Testis (tissue), 2 donors: ENCODE measurements at regions not wholly inside any gene's neighbourhood (a gene's known extent, or its start where the extent isn't known, plus 50 kb on each side); places are given as distances from the start of the nearest gene placed in this dataset.

Source experiments
- DNase-seq: peaks from one replicate; pipeline ENCODE4 v3.0.0-alpha.2; 2019
- H3K27ac ChIP-seq, 2 donors: fragments of 200-600 bp; sonication (generic); one replicate each; pipeline ENCODE4 v1.5.1; 2019
- H3K27me3 ChIP-seq: fragments of 200-600 bp; sonication (generic); one replicate; pipeline ENCODE4 v1.5.1; 2019
- H3K36me3 ChIP-seq: fragments of 200-600 bp; sonication (generic); one replicate; pipeline ENCODE4 v1.5.1; 2017; ENCODE audit warnings: low read depth; ENCODE audit errors: missing control alignments
- H3K4me1 ChIP-seq: fragments of 200-600 bp; sonication (generic); one replicate; pipeline ENCODE4 v1.5.1; 2019
- H3K4me3 ChIP-seq, 2 donors: fragments of 200-600 bp; sonication (generic); one replicate each; pipeline ENCODE4 v1.5.1; 2017 to 2019
- H3K9me3 ChIP-seq: fragments of 200-600 bp; sonication (generic); one replicate; pipeline ENCODE4 v1.5.1; 2017
- POLR2A ChIP-seq: fragments of 450-650 bp; IDR thresholded peaks from one replicate; pipeline ENCODE4 v1.6.1; 2017; ENCODE audit warnings: antibody characterized with exemption, mild to moderate bottlenecking, moderate library complexity
- WGBS, 2 donors: methylation state at CpG; one replicate each; pipeline ENCODE4 v1.1.5; 2018; 5-methylcytosine and 5-hydroxymethylcytosine counted together
- intact Hi-C: fragments of 100-400 bp; cut with DNase I; formaldehyde crosslinking; loops from one replicate; pipeline ENCODE4 v1.15.1; 2023; ENCODE audit warnings: low total_unique reads
- TF ChIP-seq, protein P1 (sequence below), 3 experiments: fragments of 450-650 bp in 2 of 3; fragments of 200-600 bp in 1 of 3; sonication (generic) in 1 of 3; IDR thresholded peaks; one replicate each; pipeline ENCODE4 v1.5.1; 2016 to 2019; ENCODE audit warnings: antibody characterized with exemption in 3 of 3, mild to moderate bottlenecking in 2 of 3, moderate library complexity in 1 of 3

DNA sequence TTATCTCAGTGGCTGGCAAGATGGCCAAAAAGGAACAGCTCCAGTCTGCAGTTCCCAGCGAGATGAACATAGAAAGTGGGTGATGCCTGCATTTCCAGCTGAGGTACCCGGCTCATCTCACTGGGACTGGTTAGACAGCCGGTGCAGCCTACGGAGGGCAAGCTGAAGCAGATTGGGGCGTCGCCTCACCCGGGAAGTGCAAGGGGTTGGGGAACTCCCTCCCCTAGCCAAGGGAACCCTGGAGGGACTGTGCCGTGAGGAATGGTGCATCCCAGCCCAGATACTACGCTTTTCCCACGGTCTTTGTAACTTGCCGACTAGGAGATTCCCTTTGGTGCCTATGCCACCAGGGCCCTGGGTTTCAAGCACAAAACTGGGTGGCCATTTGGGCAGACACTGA, 324.7 kb downstream of the GJA1 start:
- Histone ChIP-seq H3K4me1 (no peaks in the 10 kb centered on the region), H3K9me3 (no peaks in the 10 kb centered on the region), H3K36me3 (no peaks in the 10 kb centered on the region), H3K4me3 (no peak overlapping the region), H3K27me3 (no peaks in the 10 kb centered on the region), H3K27ac (no peak overlapping the region)
- no peak for DNase-seq
- intact Hi-C loops = no loop called here
- TF ChIP-seq POLR2A = no peak
- TF ChIP-seq, protein P1, sequence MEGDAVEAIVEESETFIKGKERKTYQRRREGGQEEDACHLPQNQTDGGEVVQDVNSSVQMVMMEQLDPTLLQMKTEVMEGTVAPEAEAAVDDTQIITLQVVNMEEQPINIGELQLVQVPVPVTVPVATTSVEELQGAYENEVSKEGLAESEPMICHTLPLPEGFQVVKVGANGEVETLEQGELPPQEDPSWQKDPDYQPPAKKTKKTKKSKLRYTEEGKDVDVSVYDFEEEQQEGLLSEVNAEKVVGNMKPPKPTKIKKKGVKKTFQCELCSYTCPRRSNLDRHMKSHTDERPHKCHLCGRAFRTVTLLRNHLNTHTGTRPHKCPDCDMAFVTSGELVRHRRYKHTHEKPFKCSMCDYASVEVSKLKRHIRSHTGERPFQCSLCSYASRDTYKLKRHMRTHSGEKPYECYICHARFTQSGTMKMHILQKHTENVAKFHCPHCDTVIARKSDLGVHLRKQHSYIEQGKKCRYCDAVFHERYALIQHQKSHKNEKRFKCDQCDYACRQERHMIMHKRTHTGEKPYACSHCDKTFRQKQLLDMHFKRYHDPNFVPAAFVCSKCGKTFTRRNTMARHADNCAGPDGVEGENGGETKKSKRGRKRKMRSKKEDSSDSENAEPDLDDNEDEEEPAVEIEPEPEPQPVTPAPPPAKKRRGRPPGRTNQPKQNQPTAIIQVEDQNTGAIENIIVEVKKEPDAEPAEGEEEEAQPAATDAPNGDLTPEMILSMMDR (IDR thresholded peaks at IDR 0.05) = no peak
- WGBS, 2 donors = 65 to 82% methylated on average over 5 to 11 of the region's 11 CpGs

- Histone ChIP-seq H3K9me3 (no peaks in the 10 kb centered on the region), H3K27ac (no peak overlapping the region), H3K4me3 (no peak overlapping the region), H3K4me1 (no peaks in the 10 kb centered on the region), H3K27me3 (no peaks in the 10 kb centered on the region), H3K36me3 (no peaks in the 10 kb centered on the region)
- intact Hi-C loops = no loop called here
- TF ChIP-seq POLR2A = no peak
- TF ChIP-seq, protein P1 (IDR thresholded peaks at IDR 0.05) = no peak
- DNase-seq = no peak
- 71 to 84% methylated on average over 4 to 5 of the region's 5 CpGs for WGBS, 2 donors
Measured at GRCh38 chr6:121760745-121761144, 325.3 kb downstream of the GJA1 start.

- Histone ChIP-seq H3K9me3 (no peaks in the 10 kb centered on the region), H3K27me3 (no peaks in the 10 kb centered on the region), H3K27ac (no peak overlapping the region), H3K36me3 (no peaks in the 10 kb centered on the region), H3K4me3 (no peak overlapping the region), H3K4me1 (no peaks in the 10 kb centered on the region)
- no peak for DNase-seq
- TF ChIP-seq, protein P1 (IDR thresholded peaks at IDR 0.05) = no peak
- TF ChIP-seq POLR2A = no peak
- WGBS, 2 donors = 84 to 91% methylated on average over 3 of the region's 3 CpGs
- intact Hi-C loops = no loop called here
Measured at GRCh38 chr6:121764493-121764892, 329.0 kb downstream of the GJA1 start.

- no peaks in the 10 kb centered on the region for H3K27me3 ChIP-seq
- intact Hi-C loops = no loop called here
Measured at GRCh38 chr6:121765060-121765459, 329.6 kb downstream of the GJA1 start.

GRCh38 chr6:121767211-121767610, 331.8 kb downstream of the GJA1 start:
- DNase-seq = no peak
- H3K36me3 ChIP-seq = no peaks in the 10 kb centered on the region
- no peaks in the 10 kb centered on the region for H3K4me1 ChIP-seq
- WGBS, 2 donors = 43 to 52% methylated on average over 3 of the region's 3 CpGs
- no peak overlapping the region for H3K4me3 ChIP-seq
- H3K27me3 ChIP-seq = no peaks in the 10 kb centered on the region
- TF ChIP-seq, protein P1 (IDR thresholded peaks at IDR 0.05) = no peak
- TF ChIP-seq POLR2A = no peak
- H3K27ac ChIP-seq = no peak overlapping the region
- intact Hi-C loops = no loop called here
- H3K9me3 ChIP-seq = no peaks in the 10 kb centered on the region

More at GRCh38 chr6:121765060-121765459, 329.6 kb downstream of the GJA1 start:
- Histone ChIP-seq H3K9me3 (no peaks in the 10 kb centered on the region), H3K4me1 (no peaks in the 10 kb centered on the region), H3K4me3 (no peak overlapping the region), H3K36me3 (no peaks in the 10 kb centered on the region), H3K27ac (no peak overlapping the region)
- TF ChIP-seq, protein P1 (IDR thresholded peaks at IDR 0.05) = no peak
- TF ChIP-seq POLR2A = no peak
- WGBS, 2 donors = 92 to 100% methylated on average over 2 of the region's 2 CpGs
- DNase-seq = no peak
